MCF 10A (cell line): ENCODE measurements at regions not wholly inside any gene's neighbourhood (a gene's known extent, or its start where the extent isn't known, plus 50 kb on each side); places are given as distances from the start of the nearest gene placed in this dataset.
A peak's percentile ranks its signal among the peaks of the same experiment; 100 is the strongest.

ENCODE experiments used
- BruUV-seq: library from RNA; stranded (reverse); fragments of 400-500 nt; replicated peaks from 2 replicates; lab custom pipeline; 2021; lab: Mats Ljungman, UMichigan
- CTCF ChIA-PET: fragments of 300-600 bp; sonication (Branson Sonifier 250); formaldehyde crosslinking; extraction: SDS; loops from one replicate; lab custom pipeline; 2021; ENCODE audit warnings: antibody characterized with exemption, inconsistent platforms; lab: Yijun Ruan, JAX
- POLR2A ChIA-PET: fragments of 300-600, 350-650 bp; sonication (Branson Sonifier 250); formaldehyde crosslinking; extraction: SDS; loops from one replicate; lab custom pipeline; 2020; ENCODE audit warnings: antibody characterized with exemption, inconsistent platforms; lab: Yijun Ruan, JAX
- DNase-seq: peaks from one replicate; pipeline ENCODE4 v3.0.0-alpha.2; 2018; ENCODE audit not compliant: unreplicated experiment
- H3K27ac Mint-ChIP-seq: one replicate; pipeline ENCODE4 v1.8.0; 2022; ENCODE audit warnings: mild to moderate bottlenecking, low read depth, mixed read lengths; ENCODE audit not compliant: unreplicated experiment
- H3K27me3 Mint-ChIP-seq: one replicate; pipeline ENCODE4 v1.8.0; 2022; ENCODE audit warnings: mixed read lengths; ENCODE audit not compliant: insufficient read depth, unreplicated experiment
- H3K36me3 Mint-ChIP-seq: one replicate; pipeline ENCODE4 v1.8.0; 2022; ENCODE audit warnings: mild to moderate bottlenecking, moderate library complexity, mixed read lengths; ENCODE audit not compliant: insufficient read depth, unreplicated experiment
- H3K4me1 Mint-ChIP-seq: one replicate; pipeline ENCODE4 v1.8.0; 2022; ENCODE audit warnings: mixed read lengths; ENCODE audit not compliant: insufficient read depth, unreplicated experiment
- H3K4me3 Mint-ChIP-seq: one replicate; pipeline ENCODE4 v1.8.0; 2022; ENCODE audit warnings: mild to moderate bottlenecking, moderate library complexity, mixed read lengths; ENCODE audit not compliant: unreplicated experiment
- H3K9me3 Mint-ChIP-seq: one replicate; pipeline ENCODE4 v1.8.0; 2022; ENCODE audit warnings: mixed read lengths; ENCODE audit not compliant: unreplicated experiment
- intact Hi-C: fragments of 100-400 bp; cut with micrococcal nuclease; formaldehyde crosslinking; loops from 2 replicates; pipeline ENCODE4 v1.14.1; 2022
- TF ChIP-seq, protein P1 (sequence below): fragments of 200-600 bp; IDR thresholded peaks from one replicate; pipeline ENCODE4 v1.8.0; 2022; ENCODE audit warnings: antibody characterized with exemption, mild to moderate bottlenecking; ENCODE audit not compliant: unreplicated experiment

GRCh38 chr9:11235061-11235460 is 622.3 kb upstream of the PTPRD start:
- Mint-ChIP-seq H3K4me1 (no peaks in the 10 kb centered on the region), H3K9me3 (peaks cover 17% of the 10 kb centered on the region), H3K36me3 (no peaks in the 10 kb centered on the region), H3K4me3 (no peak overlapping the region), H3K27ac (no peak overlapping the region), H3K27me3 (peaks cover 16% of the 10 kb centered on the region)
- intact Hi-C loops = no loop called here
- BruUV-seq = no TSS peak
- ChIA-PET POLR2A (no interaction called here), CTCF (interaction anchor here (0.6 kb wide), 1 partner anchor 60 kb away, joined by 3 read pairs; no protein-coding TSS in a partner anchor)
- no peak for DNase-seq
- TF ChIP-seq, protein P1, sequence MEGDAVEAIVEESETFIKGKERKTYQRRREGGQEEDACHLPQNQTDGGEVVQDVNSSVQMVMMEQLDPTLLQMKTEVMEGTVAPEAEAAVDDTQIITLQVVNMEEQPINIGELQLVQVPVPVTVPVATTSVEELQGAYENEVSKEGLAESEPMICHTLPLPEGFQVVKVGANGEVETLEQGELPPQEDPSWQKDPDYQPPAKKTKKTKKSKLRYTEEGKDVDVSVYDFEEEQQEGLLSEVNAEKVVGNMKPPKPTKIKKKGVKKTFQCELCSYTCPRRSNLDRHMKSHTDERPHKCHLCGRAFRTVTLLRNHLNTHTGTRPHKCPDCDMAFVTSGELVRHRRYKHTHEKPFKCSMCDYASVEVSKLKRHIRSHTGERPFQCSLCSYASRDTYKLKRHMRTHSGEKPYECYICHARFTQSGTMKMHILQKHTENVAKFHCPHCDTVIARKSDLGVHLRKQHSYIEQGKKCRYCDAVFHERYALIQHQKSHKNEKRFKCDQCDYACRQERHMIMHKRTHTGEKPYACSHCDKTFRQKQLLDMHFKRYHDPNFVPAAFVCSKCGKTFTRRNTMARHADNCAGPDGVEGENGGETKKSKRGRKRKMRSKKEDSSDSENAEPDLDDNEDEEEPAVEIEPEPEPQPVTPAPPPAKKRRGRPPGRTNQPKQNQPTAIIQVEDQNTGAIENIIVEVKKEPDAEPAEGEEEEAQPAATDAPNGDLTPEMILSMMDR = no peak

GRCh38 chr9:11241779-11242178 is 629.0 kb upstream of the PTPRD start:
- H3K36me3 Mint-ChIP-seq = no peaks in the 10 kb centered on the region

DNA sequence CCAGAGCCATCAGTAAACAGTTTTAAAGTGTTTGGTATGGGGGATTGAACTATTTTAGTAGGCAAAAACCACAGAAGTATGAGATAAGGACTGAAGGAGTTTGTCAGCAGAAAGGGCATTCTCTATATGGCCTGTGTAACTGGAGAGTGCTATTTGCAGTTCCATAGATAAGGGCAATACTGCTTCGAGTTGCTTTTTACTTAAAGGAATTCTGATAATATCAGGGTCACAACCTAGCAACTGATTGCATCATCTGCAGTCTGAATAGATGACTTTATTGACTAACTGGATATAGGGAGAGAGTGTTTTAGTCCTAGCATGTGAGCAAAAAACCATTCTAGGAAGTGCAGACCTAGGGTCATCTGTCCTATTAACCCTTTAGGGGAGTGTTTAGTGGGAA is 645.2 kb upstream of the PTPRD start:
- ChIA-PET POLR2A (no interaction called here), CTCF (no interaction called here)
- no peak overlapping the region for H3K4me3 Mint-ChIP-seq
- no peaks in the 10 kb centered on the region for H3K36me3 Mint-ChIP-seq
- no peak overlapping the region for H3K27ac Mint-ChIP-seq
- no peaks in the 10 kb centered on the region for H3K4me1 Mint-ChIP-seq
- no TSS peak for BruUV-seq
- intact Hi-C loops = no loop called here
- DNase-seq = no peak
- H3K9me3 Mint-ChIP-seq = no peaks in the 10 kb centered on the region
- TF ChIP-seq, protein P1 = no peak
- no peaks in the 10 kb centered on the region for H3K27me3 Mint-ChIP-seq

More at GRCh38 chr9:11241779-11242178, 629.0 kb upstream of the PTPRD start:
- Mint-ChIP-seq H3K27ac (no peak overlapping the region), H3K27me3 (no peaks in the 10 kb centered on the region), H3K4me3 (no peak overlapping the region), H3K4me1 (no peaks in the 10 kb centered on the region), H3K9me3 (peaks cover 15% of the 10 kb centered on the region)
- intact Hi-C loops = no loop called here
- ChIA-PET CTCF (interaction anchor here (1.3 kb wide), 1 partner anchor 40 kb away, joined by 4 read pairs; no protein-coding TSS in a partner anchor), POLR2A (no interaction called here)
- TF ChIP-seq, protein P1 = no peak
- BruUV-seq = no TSS peak
- no peak for DNase-seq

- intact Hi-C loops = no loop called here
- no peaks in the 10 kb centered on the region for H3K4me1 Mint-ChIP-seq
- peak; percentile 1 for DNase-seq
- H3K36me3 Mint-ChIP-seq = no peaks in the 10 kb centered on the region
- no peak overlapping the region for H3K4me3 Mint-ChIP-seq
- H3K27me3 Mint-ChIP-seq = no peaks in the 10 kb centered on the region
- ChIA-PET POLR2A (no interaction called here), CTCF (no interaction called here)
- no TSS peak for BruUV-seq
- TF ChIP-seq, protein P1 = no peak
- no peak overlapping the region for H3K27ac Mint-ChIP-seq
- H3K9me3 Mint-ChIP-seq = peaks cover 14% of the 10 kb centered on the region
Measured at GRCh38 chr9:11269036-11269435, 656.2 kb upstream of the PTPRD start.
